Fibroblast of lung (primary cell): ENCODE measurements at regions not wholly inside any gene's neighbourhood (a gene's known extent, or its start where the extent isn't known, plus 50 kb on each side); places are given as distances from the start of the nearest gene placed in this dataset.

Source experiments
- DNase-seq, 2 donors: peaks; one replicate each; pipeline versions ENCODE4 v3.0.0 to v3.0.0-alpha.2; 2010; ENCODE audit warnings: low read depth in 2 of 2
- H2AFZ ChIP-seq: 2 replicates; pipeline ENCODE4 v1.5.1; 2012; ENCODE audit warnings: low read length, control low read depth, inconsistent platforms
- H3K27ac ChIP-seq: 2 replicates; pipeline ENCODE4 v1.5.1; 2011; ENCODE audit warnings: low read length, control low read depth; ENCODE audit not compliant: insufficient read depth
- H3K27me3 ChIP-seq: 2 replicates; pipeline ENCODE4 v1.5.1; 2011; ENCODE audit warnings: mild to moderate bottlenecking, low read length; ENCODE audit not compliant: control insufficient read depth, insufficient read depth
- H3K36me3 ChIP-seq: 2 replicates; pipeline ENCODE4 v1.5.1; 2011; ENCODE audit warnings: low read length; ENCODE audit not compliant: control insufficient read depth, insufficient read depth
- H3K4me1 ChIP-seq: 2 replicates; pipeline ENCODE4 v1.5.1; 2011; ENCODE audit warnings: low read length; ENCODE audit not compliant: control insufficient read depth, insufficient read depth; ENCODE audit errors: extremely low read depth
- H3K4me2 ChIP-seq: 2 replicates; pipeline ENCODE4 v1.5.1; 2011; ENCODE audit warnings: low read length, control low read depth; ENCODE audit not compliant: insufficient read depth; ENCODE audit errors: extremely low read depth
- H3K4me3 ChIP-seq, 4 experiments: fragments of 200-600 bp in 1 of 4; sonication (generic) in 1 of 4; replicated peaks in 1 of 4; 2 replicates each; pipeline ENCODE4 v1.5.1; 2011 to 2016; ENCODE audit warnings: low read length in 4 of 4, low read depth in 3 of 4, mild to moderate bottlenecking in 3 of 4, control low read depth in 2 of 4, inconsistent platforms in 1 of 4, mixed read lengths in 1 of 4; ENCODE audit not compliant: insufficient read depth in 1 of 4; ENCODE audit errors: control extremely low read depth in 1 of 4
- H3K79me2 ChIP-seq: 2 replicates; pipeline ENCODE4 v1.5.1; 2012; ENCODE audit warnings: mild to moderate bottlenecking, low read length, inconsistent platforms; ENCODE audit not compliant: control insufficient read depth, insufficient read depth
- H3K9ac ChIP-seq: 2 replicates; pipeline ENCODE4 v1.5.1; 2011; ENCODE audit warnings: mild to moderate bottlenecking, low read length, control low read depth; ENCODE audit not compliant: insufficient read depth
- H3K9me3 ChIP-seq: 2 replicates; pipeline ENCODE4 v1.5.1; 2012; ENCODE audit warnings: low read depth, low read length; ENCODE audit not compliant: control insufficient read depth, insufficient read depth
- H4K20me1 ChIP-seq: 2 replicates; pipeline ENCODE4 v1.5.1; 2011; ENCODE audit warnings: low read length; ENCODE audit not compliant: control insufficient read depth, insufficient read depth; ENCODE audit errors: extremely low read depth
- CTCF ChIP-seq, 2 donors: IDR thresholded peaks in 1 of 2; conservative IDR thresholded peaks in 1 of 2; 1 replicate in 1 of 2; 2 replicates in 1 of 2; pipeline ENCODE4 v1.5.1; 2011 to 2012; ENCODE audit warnings: low read length in 2 of 2, control low read depth in 1 of 2, inconsistent platforms in 1 of 2, low read depth in 1 of 2, mild to moderate bottlenecking in 1 of 2
- EZH2 ChIP-seq: IDR thresholded peaks from 2 replicates; pipeline ENCODE4 v1.5.1; 2012; ENCODE audit warnings: low read length, control low read depth, mild to moderate bottlenecking; ENCODE audit errors: missing control alignments

- no peak for DNase-seq
- H3K9ac ChIP-seq: no peak overlapping the region
These were observed 92.7 kb downstream of the ADRA2C start for GRCh38 chr4:3858765-3859388.

GRCh38 chr4:3859571-3859970 is 93.4 kb downstream of the ADRA2C start:
- H3K36me3 ChIP-seq: no peaks in the 10 kb centered on the region
- no peak overlapping the region for H3K4me2 ChIP-seq
- no peaks in the 10 kb centered on the region for H3K9me3 ChIP-seq
- no peak overlapping the region for H2AFZ ChIP-seq
- no peaks in the 10 kb centered on the region for H3K4me1 ChIP-seq
- no peak overlapping the region for H3K9ac ChIP-seq
- H3K79me2 ChIP-seq: no peaks in the 10 kb centered on the region
- no peaks in the 10 kb centered on the region for H4K20me1 ChIP-seq
- H3K27me3 ChIP-seq: peaks cover 4% of the 10 kb centered on the region
- no peak for TF ChIP-seq EZH2
- TF ChIP-seq CTCF (conservative IDR thresholded peaks at IDR 0.05 in 1 of 2, IDR thresholded peaks at IDR 0.05 in 1 of 2; ENCODE audit: low read depth in 1 of 2, low read length in 2 of 2): no peak
- no peak overlapping the region for H3K4me3 ChIP-seq
- H3K27ac ChIP-seq: no peak overlapping the region
- no peak for DNase-seq

More at GRCh38 chr4:3858765-3859388, 92.7 kb downstream of the ADRA2C start:
- H4K20me1 ChIP-seq: no peaks in the 10 kb centered on the region
- no peak overlapping the region for H3K4me2 ChIP-seq
- peaks cover 4% of the 10 kb centered on the region for H3K27me3 ChIP-seq
- no peaks in the 10 kb centered on the region for H3K4me1 ChIP-seq
- H2AFZ ChIP-seq: no peak overlapping the region
- H3K4me3 ChIP-seq: no peak overlapping the region
- no peaks in the 10 kb centered on the region for H3K36me3 ChIP-seq
- TF ChIP-seq EZH2 (no peak), CTCF (conservative IDR thresholded peaks at IDR 0.05 in 1 of 2, IDR thresholded peaks at IDR 0.05 in 1 of 2; ENCODE audit: low read depth in 1 of 2, low read length in 2 of 2) (no peak)
- no peaks in the 10 kb centered on the region for H3K9me3 ChIP-seq
- no peak overlapping the region for H3K27ac ChIP-seq
- H3K79me2 ChIP-seq: no peaks in the 10 kb centered on the region

- Histone ChIP-seq H3K27ac (no peak overlapping the region), H3K27me3 (peaks cover 4% of the 10 kb centered on the region), H3K4me1 (no peaks in the 10 kb centered on the region), H3K79me2 (no peaks in the 10 kb centered on the region), H3K36me3 (no peaks in the 10 kb centered on the region), H3K9me3 (no peaks in the 10 kb centered on the region), H3K4me2 (no peak overlapping the region), H2AFZ (no peak overlapping the region), H4K20me1 (no peaks in the 10 kb centered on the region), H3K4me3 (no peak overlapping the region), H3K9ac (no peak overlapping the region)
- TF ChIP-seq CTCF (conservative IDR thresholded peaks at IDR 0.05 in 1 of 2, IDR thresholded peaks at IDR 0.05 in 1 of 2; ENCODE audit: low read depth in 1 of 2, low read length in 2 of 2): no peak
- no peak for TF ChIP-seq EZH2
- DNase-seq: no peak
These were observed 94.1 kb downstream of the ADRA2C start for GRCh38 chr4:3860061-3860912.
